Tibial nerve (tissue), 4 donors: ENCODE measurements at regions not wholly inside any gene's neighbourhood (a gene's known extent, or its start where the extent isn't known, plus 50 kb on each side); places are given as distances from the start of the nearest gene placed in this dataset.

ENCODE experiments used
- DNase-seq, 2 donors: peaks; one replicate each; pipeline ENCODE4 v3.0.0-alpha.2; 2019; ENCODE audit warnings: low spot score in 2 of 2
- H3K27ac ChIP-seq, 4 donors: fragments of 200-600 bp; sonication (generic) in 3 of 4; one replicate each; pipeline ENCODE4 v1.5.1; 2017 to 2019; ENCODE audit warnings: mild to moderate bottlenecking in 1 of 4
- H3K27me3 ChIP-seq, 2 donors: fragments of 200-600 bp; sonication (generic) in 1 of 2; one replicate each; pipeline versions ENCODE4 v1.5.1 to v1.6.0; 2017 to 2019
- H3K36me3 ChIP-seq, 3 donors: fragments of 200-600 bp; sonication (generic); one replicate each; pipeline ENCODE4 v1.5.1; 2018 to 2019
- H3K4me1 ChIP-seq, 4 donors: fragments of 200-600 bp; sonication (generic) in 3 of 4; one replicate each; pipeline ENCODE4 v1.5.1; 2017 to 2019
- H3K4me3 ChIP-seq, 4 donors: fragments of 200-600 bp; sonication (generic) in 3 of 4; one replicate each; pipeline ENCODE4 v1.5.1; 2017 to 2019; ENCODE audit warnings: mild to moderate bottlenecking in 1 of 4, moderate library complexity in 1 of 4
- H3K9me3 ChIP-seq, 4 donors: fragments of 200-600 bp; sonication (generic) in 3 of 4; one replicate each; pipeline ENCODE4 v1.5.1; 2017 to 2019
- CTCF ChIP-seq, 5 experiments: fragments of 200-600 bp in 3 of 5; fragments of 450-650 bp in 2 of 5; sonication (generic) in 3 of 5; IDR thresholded peaks; one replicate each; pipeline ENCODE4 v1.5.1; 2016 to 2019; ENCODE audit warnings: antibody characterized with exemption in 5 of 5, mild to moderate bottlenecking in 3 of 5, moderate library complexity in 2 of 5
- EP300 ChIP-seq, 2 donors: sonication (generic); formaldehyde crosslinking; IDR thresholded peaks; one replicate each; pipeline ENCODE4 v1.6.1; 2017; ENCODE audit warnings: antibody characterized with exemption in 2 of 2, mild to moderate bottlenecking in 1 of 2
- POLR2A ChIP-seq, 2 donors: fragments of 450-650 bp; IDR thresholded peaks; one replicate each; pipeline ENCODE4 v1.6.1; 2017; ENCODE audit warnings: antibody characterized with exemption in 2 of 2, mild to moderate bottlenecking in 2 of 2, moderate library complexity in 2 of 2
- WGBS, 2 donors: methylation state at CpG; one replicate each; pipeline ENCODE4 v1.1.5; 2018; 5-methylcytosine and 5-hydroxymethylcytosine counted together

GRCh38 chr14:100988411-100988900 is 84.9 kb upstream of the RTL1 start:
- Histone ChIP-seq H3K27ac (no peak overlapping the region), H3K36me3 (no peaks in the 10 kb centered on the region), H3K4me1 (no peaks in the 10 kb centered on the region), H3K9me3 (no peaks in the 10 kb centered on the region), H3K4me3 (no peak overlapping the region), H3K27me3 (no peaks in the 10 kb centered on the region)
- no peak for TF ChIP-seq EP300 (IDR thresholded peaks at IDR 0.05)
- no peak for TF ChIP-seq POLR2A (IDR thresholded peaks at IDR 0.05)
- TF ChIP-seq CTCF (IDR thresholded peaks at IDR 0.05): no peak
- WGBS, 2 donors: 90 to 91% methylated on average over 5 of the region's 5 CpGs
- DNase-seq: no peak

- no peaks in the 10 kb centered on the region for H3K27me3 ChIP-seq
- H3K4me1 ChIP-seq: no peaks in the 10 kb centered on the region
- no peak for DNase-seq
- H3K27ac ChIP-seq: no peak overlapping the region
- WGBS, 2 donors: 88 to 90% methylated on average over 4 of the region's 4 CpGs
- H3K36me3 ChIP-seq: no peaks in the 10 kb centered on the region
- TF ChIP-seq EP300 (IDR thresholded peaks at IDR 0.05) (no peak), CTCF (IDR thresholded peaks at IDR 0.05) (no peak), POLR2A (IDR thresholded peaks at IDR 0.05) (no peak)
- no peak overlapping the region for H3K4me3 ChIP-seq
- H3K9me3 ChIP-seq: no peaks in the 10 kb centered on the region
Measured at GRCh38 chr14:100988956-100989355, 85.4 kb upstream of the RTL1 start.

- DNase-seq: no peak
- no peaks in the 10 kb centered on the region for H3K4me1 ChIP-seq
- no peaks in the 10 kb centered on the region for H3K27me3 ChIP-seq
- H3K36me3 ChIP-seq: no peaks in the 10 kb centered on the region
- 89 to 95% methylated on average over 1 of the region's 1 CpG for WGBS, 2 donors
- H3K4me3 ChIP-seq: no peak overlapping the region
- TF ChIP-seq EP300 (IDR thresholded peaks at IDR 0.05): no peak
- TF ChIP-seq POLR2A (IDR thresholded peaks at IDR 0.05): no peak
- TF ChIP-seq CTCF (IDR thresholded peaks at IDR 0.05): no peak
- H3K9me3 ChIP-seq: no peaks in the 10 kb centered on the region
- no peak overlapping the region for H3K27ac ChIP-seq
Measured at GRCh38 chr14:100989924-100990323, 86.4 kb upstream of the RTL1 start.

- DNase-seq: no peak
- Histone ChIP-seq H3K4me1 (no peaks in the 10 kb centered on the region), H3K9me3 (no peaks in the 10 kb centered on the region), H3K4me3 (no peak overlapping the region), H3K36me3 (no peaks in the 10 kb centered on the region), H3K27ac (no peak overlapping the region), H3K27me3 (no peaks in the 10 kb centered on the region)
- TF ChIP-seq EP300 (IDR thresholded peaks at IDR 0.05) (no peak), POLR2A (IDR thresholded peaks at IDR 0.05) (no peak), CTCF (IDR thresholded peaks at IDR 0.05) (no peak)
- WGBS, 2 donors: 76 to 83% methylated on average over 5 of the region's 5 CpGs
Measured at GRCh38 chr14:100994082-100994481, 90.6 kb upstream of the RTL1 start.

GRCh38 chr14:100994756-100995330 is 91.3 kb upstream of the RTL1 start:
- H3K4me1 ChIP-seq: no peaks in the 10 kb centered on the region
- H3K27me3 ChIP-seq: no peaks in the 10 kb centered on the region
- DNase-seq: no peak
- no peak overlapping the region for H3K27ac ChIP-seq
- TF ChIP-seq POLR2A (IDR thresholded peaks at IDR 0.05) (no peak), CTCF (IDR thresholded peaks at IDR 0.05) (no peak), EP300 (IDR thresholded peaks at IDR 0.05) (no peak)
- H3K36me3 ChIP-seq: no peaks in the 10 kb centered on the region
- no peaks in the 10 kb centered on the region for H3K9me3 ChIP-seq
- no peak overlapping the region for H3K4me3 ChIP-seq
- 77% methylated on average over 3 of the region's 3 CpGs for WGBS, 2 donors
